Transverse colon (tissue), 4 donors: ENCODE measurements at regions not wholly inside any gene's neighbourhood (a gene's known extent, or its start where the extent isn't known, plus 50 kb on each side); places are given as distances from the start of the nearest gene placed in this dataset.

ENCODE experiments used
- CTCF ChIP-seq, 5 experiments: fragments of 200-600 bp in 3 of 5; fragments of 450-650 bp in 2 of 5; sonication (generic) in 3 of 5; IDR thresholded peaks; 1 replicate in 2 of 5; 2 replicates in 3 of 5; pipeline ENCODE4 v1.5.1; 2016 to 2017; ENCODE audit warnings: antibody characterized with exemption in 5 of 5, inconsistent platforms in 3 of 5, mild to moderate bottlenecking in 2 of 5, moderate library complexity in 1 of 5
- EP300 ChIP-seq: sonication (generic); formaldehyde crosslinking; IDR thresholded peaks from one replicate; pipeline ENCODE4 v1.6.1; 2017; ENCODE audit warnings: antibody characterized with exemption, low read depth
- POLR2AphosphoS5 ChIP-seq, 3 donors: sonication (generic); formaldehyde crosslinking; IDR thresholded peaks; one replicate each; pipeline ENCODE4 v1.6.1; 2016; ENCODE audit warnings: antibody characterized with exemption in 3 of 3

GRCh38 chr12:93158065-93158843 lies 219.5 kb upstream of the NUDT4 start:
- TF ChIP-seq POLR2AphosphoS5 (IDR thresholded peaks at IDR 0.05) = no peak
- no peak for TF ChIP-seq EP300
- no peak for TF ChIP-seq CTCF (IDR thresholded peaks at IDR 0.05)
